ENCODE measurements at regions not wholly inside any gene's neighbourhood (a gene's known extent, or its start where the extent isn't known, plus 50 kb on each side); places are given as distances from the start of the nearest gene placed in this dataset.

DNA sequence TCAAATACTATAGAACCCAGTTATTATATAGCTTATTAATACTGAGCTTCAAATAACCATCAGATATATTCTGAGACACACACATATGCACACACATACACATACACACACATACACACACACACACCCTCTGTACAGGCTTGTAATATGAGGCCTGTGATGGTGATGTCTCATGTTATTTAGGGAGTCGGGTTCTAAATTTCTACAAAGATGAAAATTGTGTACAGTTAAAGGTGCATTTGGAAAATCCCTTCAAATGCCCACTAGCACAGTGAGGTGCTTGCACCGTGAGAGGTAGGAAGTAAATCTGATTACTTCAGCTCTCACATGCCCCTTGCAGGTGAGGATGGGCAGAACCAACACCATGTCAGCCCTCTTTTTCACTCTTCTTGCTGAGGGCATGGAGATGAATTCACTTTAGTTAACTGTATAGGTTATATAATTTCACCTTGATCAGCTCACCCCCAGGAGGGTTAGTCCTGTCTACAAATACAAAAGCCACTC lies 294.5 kb upstream of the PROK2 start:
- TF ChIP-seq, protein P1, sequence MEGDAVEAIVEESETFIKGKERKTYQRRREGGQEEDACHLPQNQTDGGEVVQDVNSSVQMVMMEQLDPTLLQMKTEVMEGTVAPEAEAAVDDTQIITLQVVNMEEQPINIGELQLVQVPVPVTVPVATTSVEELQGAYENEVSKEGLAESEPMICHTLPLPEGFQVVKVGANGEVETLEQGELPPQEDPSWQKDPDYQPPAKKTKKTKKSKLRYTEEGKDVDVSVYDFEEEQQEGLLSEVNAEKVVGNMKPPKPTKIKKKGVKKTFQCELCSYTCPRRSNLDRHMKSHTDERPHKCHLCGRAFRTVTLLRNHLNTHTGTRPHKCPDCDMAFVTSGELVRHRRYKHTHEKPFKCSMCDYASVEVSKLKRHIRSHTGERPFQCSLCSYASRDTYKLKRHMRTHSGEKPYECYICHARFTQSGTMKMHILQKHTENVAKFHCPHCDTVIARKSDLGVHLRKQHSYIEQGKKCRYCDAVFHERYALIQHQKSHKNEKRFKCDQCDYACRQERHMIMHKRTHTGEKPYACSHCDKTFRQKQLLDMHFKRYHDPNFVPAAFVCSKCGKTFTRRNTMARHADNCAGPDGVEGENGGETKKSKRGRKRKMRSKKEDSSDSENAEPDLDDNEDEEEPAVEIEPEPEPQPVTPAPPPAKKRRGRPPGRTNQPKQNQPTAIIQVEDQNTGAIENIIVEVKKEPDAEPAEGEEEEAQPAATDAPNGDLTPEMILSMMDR (IDR thresholded peaks at IDR 0.05), result no peak
- no peak for TF ChIP-seq POLR2A (IDR thresholded peaks at IDR 0.05)
